CD8-positive, alpha-beta memory T cell (primary cell): ENCODE measurements at regions not wholly inside any gene's neighbourhood (a gene's known extent, or its start where the extent isn't known, plus 50 kb on each side); places are given as distances from the start of the nearest gene placed in this dataset.

Source experiments
- CTCF ChIA-PET: fragments of 350-600 bp; sonication (Branson Sonifier 250); formaldehyde crosslinking; loops from one replicate; lab custom pipeline; 2021; ENCODE audit warnings: antibody characterized with exemption; lab: Charles Lee
- POLR2A ChIA-PET: fragments of 350-600 bp; sonication (Branson Sonifier 250); formaldehyde crosslinking; loops from one replicate; lab custom pipeline; 2021; ENCODE audit warnings: antibody characterized with exemption; lab: Charles Lee
- DNase-seq, 5 donors: peaks; one replicate each; pipeline versions ENCODE4 v3.0.0 to v3.0.0-alpha.2; 2020 to 2022; ENCODE audit warnings: mixed read lengths in 1 of 5
- H3K27ac ChIP-seq: one replicate; pipeline ENCODE4 v1.7.0; 2013; ENCODE audit warnings: low read depth, mild to moderate bottlenecking, low read length, moderate library complexity
- H3K27me3 ChIP-seq: 2 replicates; pipeline ENCODE4 v1.7.0; 2013; ENCODE audit warnings: low read length, mild to moderate bottlenecking; ENCODE audit not compliant: insufficient read depth, poor library complexity, severe bottlenecking
- H3K36me3 ChIP-seq: 2 replicates; pipeline ENCODE4 v1.7.0; 2013; ENCODE audit warnings: mild to moderate bottlenecking, low read length, moderate library complexity; ENCODE audit not compliant: insufficient read depth
- H3K4me1 ChIP-seq: 2 replicates; pipeline ENCODE4 v1.7.0; 2013; ENCODE audit warnings: mild to moderate bottlenecking, low read length, moderate library complexity; ENCODE audit not compliant: insufficient read depth
- H3K4me3 ChIP-seq: 2 replicates; pipeline ENCODE4 v1.7.0; 2013; ENCODE audit warnings: mild to moderate bottlenecking, low read length
- H3K9me3 ChIP-seq: 2 replicates; pipeline ENCODE4 v1.7.0; 2013; ENCODE audit warnings: mild to moderate bottlenecking, low read length
- H3K27ac Mint-ChIP-seq, 8 donors: one replicate each; pipeline ENCODE4 v1.8.0; 2020 to 2021; ENCODE audit warnings: mixed read lengths in 8 of 8, mild to moderate bottlenecking in 6 of 8, inconsistent platforms in 3 of 8, moderate library complexity in 3 of 8
- H3K27me3 Mint-ChIP-seq, 2 donors: one replicate each; pipeline ENCODE4 v1.8.0; 2020 to 2021; ENCODE audit warnings: mixed read lengths in 2 of 2, mild to moderate bottlenecking in 1 of 2, moderate library complexity in 1 of 2
- H3K36me3 Mint-ChIP-seq, 3 donors: one replicate each; pipeline ENCODE4 v1.8.0; 2020 to 2021; ENCODE audit warnings: mixed read lengths in 3 of 3, inconsistent platforms in 1 of 3, mild to moderate bottlenecking in 1 of 3
- H3K4me1 Mint-ChIP-seq, 3 donors: one replicate each; pipeline ENCODE4 v1.8.0; 2020 to 2021; ENCODE audit warnings: mixed read lengths in 3 of 3, inconsistent platforms in 1 of 3, mild to moderate bottlenecking in 1 of 3
- H3K4me3 Mint-ChIP-seq, 7 donors: one replicate each; pipeline ENCODE4 v1.8.0; 2020 to 2021; ENCODE audit warnings: mixed read lengths in 7 of 7, mild to moderate bottlenecking in 6 of 7, moderate library complexity in 4 of 7, inconsistent platforms in 2 of 7
- H3K9me3 Mint-ChIP-seq, 5 donors: one replicate each; pipeline ENCODE4 v1.8.0; 2020 to 2022; ENCODE audit warnings: mixed read lengths in 5 of 5, mild to moderate bottlenecking in 3 of 5, moderate library complexity in 2 of 5, inconsistent platforms in 1 of 5

GRCh38 chr6:159608961-159609651, 83.9 kb downstream of the SOD2 start:
- Histone ChIP-seq H3K4me3 (no peak overlapping the region), H3K9me3 (no peaks in the 10 kb centered on the region), H3K36me3 (no peaks in the 10 kb centered on the region), H3K27me3 (no peaks in the 10 kb centered on the region), H3K4me1 (no peaks in the 10 kb centered on the region), H3K27ac (no peak overlapping the region)
- DNase-seq = no peak
- H3K9me3 Mint-ChIP-seq = peaks cover 4 to 16% (median 6%) of the 10 kb centered on the region in 5 donors
- POLR2A ChIA-PET = no interaction called here
- no peak overlapping the region for H3K4me3 Mint-ChIP-seq
- H3K27ac Mint-ChIP-seq = no peak overlapping the region
- no peaks in the 10 kb centered on the region for H3K4me1 Mint-ChIP-seq
- CTCF ChIA-PET = no interaction called here
- peaks cover 0 to 15% (median 2%) of the 10 kb centered on the region in 3 donors for H3K36me3 Mint-ChIP-seq
- peaks cover 3 to 4% of the 10 kb centered on the region in 2 donors for H3K27me3 Mint-ChIP-seq

GRCh38 chr6:159606786-159607185, 86.3 kb downstream of the SOD2 start:
- no peak for DNase-seq
- H3K36me3 ChIP-seq = no peaks in the 10 kb centered on the region
- H3K4me3 Mint-ChIP-seq = no peak overlapping the region
- no peak overlapping the region for H3K27ac Mint-ChIP-seq
- peaks cover 0 to 5% (median 2%) of the 10 kb centered on the region in 3 donors for H3K36me3 Mint-ChIP-seq
- H3K9me3 Mint-ChIP-seq = peaks cover 0 to 3% (median under 1%) of the 10 kb centered on the region in 5 donors
- POLR2A ChIA-PET = no interaction called here
- H3K4me1 ChIP-seq = no peaks in the 10 kb centered on the region
- no peaks in the 10 kb centered on the region for H3K27me3 ChIP-seq
- no peak overlapping the region for H3K4me3 ChIP-seq
- H3K27me3 Mint-ChIP-seq = peaks cover 3 to 12% of the 10 kb centered on the region in 2 donors
- H3K4me1 Mint-ChIP-seq = no peaks in the 10 kb centered on the region
- CTCF ChIA-PET = no interaction called here
- no peaks in the 10 kb centered on the region for H3K9me3 ChIP-seq
- no peak overlapping the region for H3K27ac ChIP-seq

GRCh38 chr6:159604443-159604956, 88.5 kb downstream of the SOD2 start:
- ChIA-PET POLR2A (no interaction called here), CTCF (no interaction called here)
- Mint-ChIP-seq H3K27me3 (peaks cover 3 to 14% of the 10 kb centered on the region in 2 donors), H3K36me3 (peaks cover 0 to 2% (median 0%) of the 10 kb centered on the region in 3 donors), H3K27ac (peak overlapping the region in 1 of 8 donors; percentile 0), H3K9me3 (peaks cover 0 to 2% (median 0%) of the 10 kb centered on the region in 5 donors), H3K4me3 (no peak overlapping the region), H3K4me1 (no peaks in the 10 kb centered on the region)
- no peak overlapping the region for H3K4me3 ChIP-seq
- H3K27ac ChIP-seq = no peak overlapping the region
- H3K27me3 ChIP-seq = no peaks in the 10 kb centered on the region
- H3K36me3 ChIP-seq = no peaks in the 10 kb centered on the region
- no peaks in the 10 kb centered on the region for H3K9me3 ChIP-seq
- no peaks in the 10 kb centered on the region for H3K4me1 ChIP-seq
- DNase-seq = no peak

GRCh38 chr6:159602431-159603041, 90.5 kb downstream of the SOD2 start:
- H3K36me3 ChIP-seq = no peaks in the 10 kb centered on the region
- Mint-ChIP-seq H3K36me3 (no peaks in the 10 kb centered on the region), H3K27ac (no peak overlapping the region), H3K4me3 (no peak overlapping the region), H3K9me3 (no peaks in the 10 kb centered on the region), H3K27me3 (peaks cover 8 to 14% of the 10 kb centered on the region in 2 donors), H3K4me1 (no peaks in the 10 kb centered on the region)
- DNase-seq = no peak
- no peaks in the 10 kb centered on the region for H3K9me3 ChIP-seq
- ChIA-PET CTCF (no interaction called here), POLR2A (no interaction called here)
- H3K27me3 ChIP-seq = no peaks in the 10 kb centered on the region
- H3K27ac ChIP-seq = no peak overlapping the region
- no peak overlapping the region for H3K4me3 ChIP-seq
- no peaks in the 10 kb centered on the region for H3K4me1 ChIP-seq

GRCh38 chr6:159601211-159601610, 91.8 kb downstream of the SOD2 start:
- no peak overlapping the region for H3K4me3 Mint-ChIP-seq
- no peaks in the 10 kb centered on the region for H3K9me3 ChIP-seq
- DNase-seq = no peak
- H3K27me3 Mint-ChIP-seq = peaks cover 8 to 14% of the 10 kb centered on the region in 2 donors
- H3K36me3 ChIP-seq = no peaks in the 10 kb centered on the region
- no peaks in the 10 kb centered on the region for H3K36me3 Mint-ChIP-seq
- H3K27me3 ChIP-seq = no peaks in the 10 kb centered on the region
- CTCF ChIA-PET = no interaction called here
- no peaks in the 10 kb centered on the region for H3K4me1 ChIP-seq
- peak overlapping the region in 1 of 8 donors; percentile 15 for H3K27ac Mint-ChIP-seq
- no peaks in the 10 kb centered on the region for H3K9me3 Mint-ChIP-seq
- POLR2A ChIA-PET = no interaction called here
- H3K27ac ChIP-seq = no peak overlapping the region
- H3K4me3 ChIP-seq = no peak overlapping the region
- no peaks in the 10 kb centered on the region for H3K4me1 Mint-ChIP-seq

- ChIA-PET POLR2A (no interaction called here), CTCF (no interaction called here)
- H3K4me3 ChIP-seq = no peak overlapping the region
- Mint-ChIP-seq H3K9me3 (no peaks in the 10 kb centered on the region), H3K4me1 (no peaks in the 10 kb centered on the region), H3K36me3 (no peaks in the 10 kb centered on the region), H3K27ac (no peak overlapping the region), H3K27me3 (peaks cover 0 to 12% of the 10 kb centered on the region in 2 donors), H3K4me3 (no peak overlapping the region)
- no peaks in the 10 kb centered on the region for H3K9me3 ChIP-seq
- H3K27me3 ChIP-seq = no peaks in the 10 kb centered on the region
- H3K27ac ChIP-seq = no peak overlapping the region
- DNase-seq = no peak
- H3K36me3 ChIP-seq = no peaks in the 10 kb centered on the region
- no peaks in the 10 kb centered on the region for H3K4me1 ChIP-seq
Observed at GRCh38 chr6:159595173-159595572, 97.9 kb downstream of the SOD2 start.

- no peak for DNase-seq
- POLR2A ChIA-PET = no interaction called here
- no peaks in the 10 kb centered on the region for H3K36me3 Mint-ChIP-seq
- no peak overlapping the region for H3K27ac ChIP-seq
- H3K4me3 Mint-ChIP-seq = no peak overlapping the region
- no peaks in the 10 kb centered on the region for H3K4me1 ChIP-seq
- H3K4me3 ChIP-seq = no peak overlapping the region
- H3K4me1 Mint-ChIP-seq = no peaks in the 10 kb centered on the region
- peaks cover 0 to 12% of the 10 kb centered on the region in 2 donors for H3K27me3 Mint-ChIP-seq
- H3K9me3 ChIP-seq = no peaks in the 10 kb centered on the region
- no peaks in the 10 kb centered on the region for H3K9me3 Mint-ChIP-seq
- H3K36me3 ChIP-seq = no peaks in the 10 kb centered on the region
- H3K27ac Mint-ChIP-seq = no peak overlapping the region
- H3K27me3 ChIP-seq = no peaks in the 10 kb centered on the region
- CTCF ChIA-PET = no interaction called here
Observed at GRCh38 chr6:159594750-159595117, 98.3 kb downstream of the SOD2 start.

- no peaks in the 10 kb centered on the region for H3K27me3 ChIP-seq
- Mint-ChIP-seq H3K36me3 (no peaks in the 10 kb centered on the region), H3K27me3 (peaks cover 3 to 10% of the 10 kb centered on the region in 2 donors), H3K9me3 (no peaks in the 10 kb centered on the region), H3K4me1 (no peaks in the 10 kb centered on the region), H3K4me3 (no peak overlapping the region), H3K27ac (no peak overlapping the region)
- no peak overlapping the region for H3K4me3 ChIP-seq
- DNase-seq = no peak
- ChIA-PET CTCF (no interaction called here), POLR2A (no interaction called here)
- no peaks in the 10 kb centered on the region for H3K4me1 ChIP-seq
- H3K27ac ChIP-seq = no peak overlapping the region
- no peaks in the 10 kb centered on the region for H3K36me3 ChIP-seq
- H3K9me3 ChIP-seq = no peaks in the 10 kb centered on the region
Observed at GRCh38 chr6:159594106-159594749, 98.8 kb downstream of the SOD2 start.
